GM23338 (cell line): ENCODE measurements at regions not wholly inside any gene's neighbourhood (a gene's known extent, or its start where the extent isn't known, plus 50 kb on each side); places are given as distances from the start of the nearest gene placed in this dataset.

Source experiments
- ATAC-seq: fragments of 200-7000 bp; cut with Tn5 transposase; 3 replicates; pipeline ENCODE4 v1.9.1; 2020
- DNase-seq: peaks from one replicate; pipeline ENCODE4 v3.0.0-alpha.2; 2015; ENCODE audit warnings: low spot score
- H2AFZ ChIP-seq: fragments of 200-600 bp; sonication (generic); 2 replicates; pipeline ENCODE4 v1.8.0; 2016; ENCODE audit warnings: antibody characterized with exemption, mild to moderate bottlenecking, moderate library complexity
- H3F3A ChIP-seq: fragments of 200-600 bp; sonication (generic); replicated peaks from 2 replicates; pipeline ENCODE4 v1.8.0; 2017; ENCODE audit warnings: antibody characterized with exemption, mixed run types, low read depth
- H3K27ac ChIP-seq: fragments of 200-600 bp; sonication (generic); 2 replicates; pipeline ENCODE4 v1.6.1; 2016; ENCODE audit warnings: low read depth
- H3K27me3 ChIP-seq: fragments of 200-600 bp; sonication (generic); 2 replicates; pipeline ENCODE4 v1.8.0; 2016; ENCODE audit warnings: mild to moderate bottlenecking, mixed run types, moderate library complexity; ENCODE audit not compliant: insufficient read depth
- H3K36me3 ChIP-seq: fragments of 200-600 bp; sonication (generic); 2 replicates; pipeline ENCODE4 v1.8.0; 2016; ENCODE audit warnings: mild to moderate bottlenecking; ENCODE audit not compliant: insufficient read depth
- H3K4me1 ChIP-seq: fragments of 200-600 bp; sonication (generic); 2 replicates; pipeline ENCODE4 v1.8.0; 2016; ENCODE audit warnings: mild to moderate bottlenecking, moderate library complexity; ENCODE audit not compliant: insufficient read depth
- H3K4me2 ChIP-seq: fragments of 200-600 bp; sonication (generic); 2 replicates; pipeline ENCODE4 v1.7.1; 2017; ENCODE audit warnings: mixed run types
- H3K4me3 ChIP-seq: fragments of 200-600 bp; sonication (generic); 2 replicates; pipeline ENCODE4 v1.6.1; 2016; ENCODE audit warnings: mixed run types
- H3K79me2 ChIP-seq: fragments of 200-600 bp; sonication (generic); replicated peaks from 2 replicates; pipeline ENCODE4 v1.8.0; 2017; ENCODE audit warnings: mild to moderate bottlenecking; ENCODE audit not compliant: insufficient read depth
- H3K9me2 ChIP-seq: fragments of 200-600 bp; sonication (generic); 2 replicates; pipeline ENCODE4 v1.8.0; 2017; ENCODE audit not compliant: insufficient read depth
- H4K20me1 ChIP-seq: fragments of 200-600 bp; sonication (generic); replicated peaks from 2 replicates; pipeline ENCODE4 v1.8.0; 2017; ENCODE audit warnings: mild to moderate bottlenecking; ENCODE audit not compliant: insufficient read depth
- H3K27ac Mint-ChIP-seq: 2 replicates; pipeline ENCODE4 v1.8.0; 2020; ENCODE audit warnings: inconsistent platforms, mild to moderate bottlenecking, moderate library complexity, mixed read lengths
- H3K27me3 Mint-ChIP-seq: 3 replicates; pipeline ENCODE4 v1.8.0; 2022; ENCODE audit warnings: low read depth, mild to moderate bottlenecking, moderate library complexity, mixed read lengths, inconsistent platforms; ENCODE audit not compliant: insufficient read depth, poor library complexity
- H3K36me3 Mint-ChIP-seq: 3 replicates; pipeline ENCODE4 v1.8.0; 2021; ENCODE audit warnings: low read depth, mild to moderate bottlenecking, inconsistent platforms, moderate library complexity, mixed read lengths
- H3K4me1 Mint-ChIP-seq: 3 replicates; pipeline ENCODE4 v1.8.0; 2020; ENCODE audit warnings: mild to moderate bottlenecking, inconsistent platforms, mixed read lengths
- H3K4me3 Mint-ChIP-seq: 3 replicates; pipeline ENCODE4 v1.8.0; 2021; ENCODE audit warnings: moderate library complexity, mild to moderate bottlenecking, inconsistent platforms, mixed read lengths
- H3K9me3 Mint-ChIP-seq: 3 replicates; pipeline ENCODE4 v1.8.0; 2020; ENCODE audit warnings: moderate library complexity, mild to moderate bottlenecking, inconsistent platforms, mixed read lengths
- CREB1 ChIP-seq: fragments of 250-450 bp; sonication (Bioruptor Pico); IDR thresholded peaks from 2 replicates; pipeline ENCODE4 v1.5.0; 2020; ENCODE audit warnings: low read depth, mild to moderate bottlenecking, moderate library complexity
- CTCF ChIP-seq, 2 experiments: fragments of 200-600 bp in 1 of 2; sonication (generic) in 1 of 2; conservative IDR thresholded peaks; 2 replicates each; pipeline versions ENCODE4 v1.5.1 to v1.6.1; 2016 to 2017; ENCODE audit warnings: antibody characterized with exemption in 2 of 2, low read depth in 2 of 2, mild to moderate bottlenecking in 2 of 2, moderate library complexity in 1 of 2
- ETS1 ChIP-seq: IDR thresholded peaks from 2 replicates; pipeline ENCODE4 v1.6.1; 2016; ENCODE audit warnings: antibody characterized with exemption
- EZH2phosphoT487 ChIP-seq: fragments of 200-600 bp; sonication (generic); IDR thresholded peaks from one replicate; pipeline ENCODE4 v1.8.1; 2018; ENCODE audit warnings: antibody characterized with exemption; ENCODE audit not compliant: unreplicated experiment
- NANOG ChIP-seq: IDR thresholded peaks from 2 replicates; pipeline ENCODE4 v1.6.1; 2016; ENCODE audit warnings: antibody characterized with exemption, borderline replicate concordance
- POLR2AphosphoS5 ChIP-seq: IDR thresholded peaks from 2 replicates; pipeline ENCODE4 v1.6.1; 2016; ENCODE audit warnings: antibody characterized with exemption, low read depth
- REST ChIP-seq: IDR thresholded peaks from one replicate; pipeline ENCODE4 v1.6.1; 2018; ENCODE audit warnings: antibody characterized with exemption; ENCODE audit not compliant: unreplicated experiment
- STAT1 ChIP-seq: IDR thresholded peaks from one replicate; pipeline ENCODE4 v1.6.1; 2016; ENCODE audit warnings: antibody characterized with exemption; ENCODE audit not compliant: unreplicated experiment
- ZNF462 ChIP-seq: fragments of 250-450 bp; sonication (Bioruptor Pico); IDR thresholded peaks from 2 replicates; pipeline ENCODE4 v1.5.0; 2020; ENCODE audit warnings: mild to moderate bottlenecking, moderate library complexity

- Histone ChIP-seq H3K27ac (0 out of 2 replicates have a peak overlapping the region, but pooled peaks have one; percentile 29), H3K4me1 (no peaks in the 10 kb centered on the region), H3K36me3 (peaks cover 4% of the 10 kb centered on the region; the same call in 1 of the 2 replicates), H3F3A (no peaks in the 10 kb centered on the region), H3K9me2 (peaks cover 16% of the 10 kb centered on the region), H4K20me1 (no peaks in the 10 kb centered on the region), H3K79me2 (no peaks in the 10 kb centered on the region), H3K4me3 (no peak overlapping the region), H3K27me3 (no peaks in the 10 kb centered on the region), H3K4me2 (no peak overlapping the region), H2AFZ (no peak overlapping the region)
- ATAC-seq: no peak
- Mint-ChIP-seq H3K4me1 (peaks cover 6% of the 10 kb centered on the region; the same call in 2 of the 3 replicates), H3K27me3 (peaks cover 4% of the 10 kb centered on the region), H3K36me3 (peaks cover 40% of the 10 kb centered on the region), H3K4me3 (no peak overlapping the region), H3K27ac (no peak overlapping the region), H3K9me3 (peaks cover 47% of the 10 kb centered on the region)
- peak; percentile 42 for DNase-seq
- TF ChIP-seq ZNF462 (CRISPR knock-in tag): no peak
- TF ChIP-seq NANOG: no peak
- no peak for TF ChIP-seq CREB1
- no peak for TF ChIP-seq REST
- TF ChIP-seq EZH2phosphoT487: no peak
- no peak for TF ChIP-seq STAT1
- TF ChIP-seq ETS1: no peak
- no peak for TF ChIP-seq CTCF (conservative IDR thresholded peaks at IDR 0.05; ENCODE audit: low read depth in 2 of 2)
- TF ChIP-seq POLR2AphosphoS5: no peak
Measured at GRCh38 chr7:54037873-54038272, 504.3 kb upstream of the VSTM2A start.
